COR-L47 (cell line): ENCODE measurements at regions not wholly inside any gene's neighbourhood (a gene's known extent, or its start where the extent isn't known, plus 50 kb on each side); places are given as distances from the start of the nearest gene placed in this dataset.
"Not testable (repeated sequence)": the region's sequence is repeated elsewhere in the genome, so short reads cannot be mapped to it uniquely, and the experiment has no call there.

Experiments
- DNase-seq: peaks from one replicate; lab custom pipeline; 2025; lab: John Stamatoyannopoulos, UW

GRCh38 chr10:125605167-125605566 is 77.8 kb downstream of the TEX36 start:
- no peak for DNase-seq

GRCh38 chr10:125602825-125603224 is 80.1 kb downstream of the TEX36 start:
- DNase-seq, result no peak

- no peak for DNase-seq
Measured at GRCh38 chr10:125599194-125599593, 83.8 kb downstream of the TEX36 start.

- no peak for DNase-seq
Measured at GRCh38 chr10:125595911-125596310, 87.1 kb downstream of the TEX36 start.

- no peak for DNase-seq
Measured at GRCh38 chr10:125593644-125594043, 89.3 kb downstream of the TEX36 start.

DNA sequence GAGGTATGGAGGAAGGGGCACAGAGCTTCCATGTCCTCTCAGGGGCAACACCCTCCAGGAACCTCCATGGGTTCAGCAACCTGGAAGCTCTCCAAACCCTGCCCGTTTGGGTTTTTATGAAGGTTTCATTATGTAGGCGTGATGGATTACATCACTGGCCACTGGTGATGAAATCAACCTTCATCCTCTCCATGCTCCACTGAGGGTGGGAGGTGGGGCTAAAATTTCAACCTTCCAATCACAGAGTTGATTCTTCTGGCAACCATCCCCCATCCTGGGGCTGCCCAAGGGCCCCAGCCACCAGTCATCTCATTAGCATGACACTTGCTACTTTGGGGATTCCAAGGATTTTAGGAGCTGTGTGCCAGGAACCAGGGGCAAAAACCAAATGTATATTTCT is 90.1 kb downstream of the TEX36 start:
- DNase-seq, result no peak

DNA sequence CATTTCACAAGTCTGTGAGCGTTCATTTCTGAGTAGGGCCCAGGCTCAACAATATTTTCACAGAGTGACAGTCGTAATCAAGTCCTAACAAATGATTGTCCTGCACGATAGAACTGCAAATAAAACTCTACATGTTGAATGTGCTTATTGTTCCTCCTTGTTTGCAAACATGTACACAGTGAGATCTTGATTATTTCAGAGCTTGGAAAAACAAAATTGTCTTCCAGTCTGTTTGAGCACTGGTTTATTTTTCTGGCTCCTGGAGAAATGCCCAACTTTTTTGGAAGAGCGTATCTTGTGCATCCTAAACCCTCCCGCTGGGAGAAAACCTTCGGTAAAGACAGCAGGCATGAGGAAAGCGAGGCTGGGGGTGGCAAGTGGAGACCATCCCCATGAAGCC is 91.1 kb downstream of the TEX36 start:
- DNase-seq, result no peak

DNA sequence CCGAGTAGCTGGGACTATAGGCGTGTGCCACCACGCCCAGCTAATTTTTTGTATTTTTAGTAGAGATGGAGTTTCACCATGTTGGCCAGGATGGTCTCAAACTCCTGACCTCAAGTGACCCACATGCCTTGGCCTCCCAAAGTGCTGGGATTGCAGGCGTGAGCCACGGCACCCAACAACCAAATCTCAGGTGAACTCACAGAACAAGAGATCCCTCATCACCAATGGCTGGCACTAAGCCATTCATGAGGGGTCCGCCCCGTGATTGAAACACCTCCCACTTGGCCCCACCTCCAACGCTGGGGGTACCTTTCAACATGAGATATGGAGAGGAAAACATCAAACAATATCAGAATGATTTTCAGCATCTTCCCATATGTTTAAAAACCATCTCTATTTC is 94.2 kb downstream of the TEX36 start:
- DNase-seq, result not testable (repeated sequence)

DNA sequence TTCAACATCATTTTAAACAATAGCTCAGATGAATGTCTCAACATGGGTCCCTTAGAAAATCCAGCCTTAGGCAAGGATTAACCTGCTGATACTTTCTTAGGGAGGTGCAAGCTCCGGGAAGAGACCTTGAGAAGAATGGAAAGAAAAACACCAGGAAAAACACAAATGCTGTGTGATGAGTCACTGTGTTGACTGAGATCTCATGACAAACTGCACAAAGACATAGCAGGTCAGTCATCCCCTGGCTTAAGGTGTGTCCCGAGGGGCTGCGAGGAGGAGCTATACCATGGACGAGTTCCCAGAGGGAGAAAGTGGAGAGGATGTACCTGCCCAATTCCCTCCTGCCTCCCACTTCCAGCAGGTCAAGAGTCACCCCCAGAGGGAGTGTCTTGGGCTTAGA is 98.0 kb downstream of the TEX36 start:
- no peak for DNase-seq

DNA sequence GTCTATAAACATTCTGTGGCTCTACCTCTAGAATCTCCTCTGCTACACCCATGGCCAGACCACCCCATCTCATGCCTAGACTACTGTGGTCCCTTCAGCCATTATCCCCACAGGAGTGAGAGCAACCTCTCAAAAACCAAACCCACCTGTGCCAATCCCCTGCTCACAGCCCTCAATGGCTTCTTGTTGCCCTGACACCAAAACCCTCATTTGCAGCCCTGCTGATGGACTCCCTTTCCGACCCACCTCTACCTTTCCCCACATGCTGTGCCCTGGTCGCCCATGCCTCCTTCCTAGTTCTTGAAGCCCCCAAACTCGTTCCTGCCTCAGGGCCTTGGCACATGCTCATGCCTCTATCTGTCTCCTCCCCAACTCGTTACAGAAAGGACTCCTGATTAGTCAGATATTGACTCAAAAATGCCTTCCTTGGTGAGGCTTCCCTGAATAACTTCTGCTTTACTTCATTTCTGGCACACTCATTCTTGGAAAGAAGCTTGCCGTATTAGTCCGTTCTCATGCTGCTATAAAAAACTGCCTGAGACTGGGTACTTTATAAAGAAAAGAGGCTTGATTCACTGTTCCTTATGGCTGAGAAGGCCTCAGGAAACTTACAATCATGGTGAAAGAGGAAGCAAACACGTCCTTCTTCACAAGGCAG is 104.2 kb downstream of the TEX36 start:
- DNase-seq, result no peak

- DNase-seq, result no peak
Measured at GRCh38 chr10:125575843-125576242, 107.1 kb downstream of the TEX36 start.

- DNase-seq, result no peak
Measured at GRCh38 chr10:125568156-125568555, 114.8 kb downstream of the TEX36 start.

GRCh38 chr10:125567529-125567928 is 115.4 kb downstream of the TEX36 start:
- DNase-seq, result no peak

- DNase-seq, result no peak
Measured at GRCh38 chr10:125565046-125565445, 117.9 kb downstream of the TEX36 start.

- no peak for DNase-seq
Measured at GRCh38 chr10:125564570-125564969, 118.4 kb downstream of the TEX36 start.

- DNase-seq, result no peak
Measured at GRCh38 chr10:125562737-125563136, 120.2 kb downstream of the TEX36 start.

GRCh38 chr10:125560947-125561346 is 122.0 kb downstream of the TEX36 start:
- DNase-seq, result no peak

DNA sequence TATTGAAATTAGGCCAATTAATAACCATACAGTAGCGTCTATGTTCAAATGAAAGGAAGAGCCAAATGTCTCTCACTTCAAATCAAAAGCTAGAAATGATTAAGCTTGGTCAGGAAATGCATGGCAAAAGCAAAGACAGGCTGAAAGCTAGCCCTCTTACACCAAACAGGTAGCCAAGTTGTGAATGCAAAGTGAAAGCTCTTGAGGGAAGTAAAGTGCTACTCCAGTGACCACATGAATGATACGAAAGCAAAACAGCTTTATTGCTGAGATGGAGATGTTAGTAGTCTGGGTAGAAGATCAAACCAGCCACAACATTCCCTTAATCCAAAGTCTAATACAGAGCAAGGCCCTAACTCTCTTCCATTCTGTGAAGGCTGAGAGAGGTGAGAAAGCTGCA is 123.8 kb downstream of the TEX36 start:
- no peak for DNase-seq

GRCh38 chr10:125557801-125558505 is 125.0 kb downstream of the TEX36 start:
- DNase-seq, result no peak

DNA sequence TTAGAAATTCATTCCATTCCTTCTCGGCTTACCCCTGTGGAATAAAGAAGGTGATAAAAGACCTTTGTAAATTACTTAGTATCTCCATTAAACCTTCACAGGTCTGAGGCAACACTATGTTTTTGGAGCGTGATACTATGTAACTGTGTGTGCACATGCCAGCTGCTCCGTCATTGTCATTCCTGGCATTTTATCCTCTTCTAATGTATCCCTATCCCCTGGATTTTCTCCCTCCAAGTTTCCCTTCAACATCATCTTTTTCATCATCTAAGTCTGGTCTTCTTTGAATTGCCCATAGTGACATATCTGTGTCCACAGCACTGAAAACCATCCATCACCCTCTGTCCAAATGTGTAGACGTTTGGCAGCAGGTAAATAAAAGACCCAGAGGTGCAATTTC is 125.7 kb downstream of the TEX36 start:
- DNase-seq, result no peak

GRCh38 chr10:125556882-125557281 is 126.1 kb downstream of the TEX36 start:
- no peak for DNase-seq

DNA sequence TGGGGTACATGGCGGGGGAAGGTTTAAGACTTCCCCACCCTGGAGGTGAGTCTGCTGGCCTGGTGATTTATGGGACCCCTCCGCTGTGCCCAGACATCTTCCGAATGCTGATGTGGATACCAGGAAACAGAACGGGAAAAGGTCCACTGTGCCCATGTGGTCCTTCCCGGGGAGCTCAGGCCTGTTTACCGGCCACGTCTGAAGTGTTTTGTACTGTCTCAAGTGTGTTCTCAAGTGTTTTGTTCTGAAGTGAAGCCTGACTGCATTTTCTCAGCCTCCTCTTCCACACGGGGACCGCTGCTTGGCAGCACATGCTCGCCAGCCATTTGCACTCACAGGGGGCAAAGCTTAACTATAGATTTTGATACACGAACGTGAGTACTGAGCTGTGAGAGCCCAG is 127.2 kb downstream of the TEX36 start:
- no peak for DNase-seq

GRCh38 chr10:125555267-125555666 is 127.7 kb downstream of the TEX36 start:
- no peak for DNase-seq

- no peak for DNase-seq
Measured at GRCh38 chr10:125554753-125555152, 128.2 kb downstream of the TEX36 start.
